Endothelial cell of umbilical vein (primary cell): ENCODE measurements at regions not wholly inside any gene's neighbourhood (a gene's known extent, or its start where the extent isn't known, plus 50 kb on each side); places are given as distances from the start of the nearest gene placed in this dataset.

Experiments
- BruUV-seq: library from RNA; stranded (reverse); fragments of 400-500 nt; replicated peaks from 2 replicates; lab custom pipeline; 2021; lab: Mats Ljungman, UMichigan
- CTCF ChIA-PET: fragments of 300-600, 350-600 bp; sonication (Branson Sonifier 250); formaldehyde crosslinking; loops from one replicate; lab custom pipeline; 2021; ENCODE audit warnings: antibody characterized with exemption, inconsistent platforms; lab: Charles Lee
- POLR2A ChIA-PET: fragments of 300-600, 350-600 bp; sonication (Branson Sonifier 250); formaldehyde crosslinking; loops from one replicate; lab custom pipeline; 2021; ENCODE audit warnings: antibody characterized with exemption, inconsistent platforms; lab: Charles Lee
- DNase-seq: peaks from one replicate; pipeline ENCODE4 v3.0.0-alpha.2; 2011; ENCODE audit warnings: low read depth, low spot score
- FAIRE-seq: peaks from 2 replicates; lab custom pipeline; 2011; peaks lifted over from hg19 to GRCh38; lab: Jason Lieb, UNC
- H2AFZ ChIP-seq: 2 replicates; pipeline ENCODE4 v1.6.0; 2012; ENCODE audit warnings: low read depth, low read length, control low read depth, inconsistent platforms
- H3K27ac ChIP-seq: 2 replicates; pipeline ENCODE4 v1.5.1; 2011; ENCODE audit warnings: low read depth, mild to moderate bottlenecking, control low read depth, low read length, moderate library complexity; ENCODE audit not compliant: insufficient read depth
- H3K27me3 ChIP-seq, 2 experiments: 2 replicates each; pipeline versions ENCODE4 v1.6.0 to v1.6.1; 2011; ENCODE audit warnings: low read length in 2 of 2, mixed read lengths in 1 of 2; ENCODE audit not compliant: control insufficient read depth in 2 of 2, insufficient read depth in 2 of 2
- H3K36me3 ChIP-seq, 2 experiments: 2 replicates in 1 of 2; 3 replicates in 1 of 2; pipeline ENCODE4 v1.5.1; 2011; ENCODE audit warnings: low read length in 2 of 2, mild to moderate bottlenecking in 1 of 2, moderate library complexity in 1 of 2; ENCODE audit not compliant: control insufficient read depth in 2 of 2, insufficient read depth in 2 of 2; ENCODE audit errors: extremely low read depth in 1 of 2
- H3K4me1 ChIP-seq: 3 replicates; pipeline ENCODE4 v1.5.1; 2011; ENCODE audit warnings: mild to moderate bottlenecking, low read length; ENCODE audit not compliant: control insufficient read depth, insufficient read depth; ENCODE audit errors: extremely low read depth
- H3K4me2 ChIP-seq: 2 replicates; pipeline ENCODE4 v1.6.1; 2011; ENCODE audit warnings: low read length, control low read depth, mixed read lengths; ENCODE audit not compliant: insufficient read depth
- H3K4me3 ChIP-seq, 3 experiments: fragments of 200-600 bp in 1 of 3; sonication (generic), shearing (Covaris generic) in 1 of 3; replicated peaks in 1 of 3; 2 replicates each; pipeline ENCODE4 v1.5.1; 2011 to 2016; ENCODE audit warnings: control low read depth in 3 of 3, low read length in 3 of 3, mild to moderate bottlenecking in 2 of 3, inconsistent platforms in 1 of 3, low read depth in 1 of 3, moderate library complexity in 1 of 3; ENCODE audit not compliant: insufficient read depth in 1 of 3
- H3K79me2 ChIP-seq: 2 replicates; pipeline ENCODE4 v1.6.0; 2012; ENCODE audit warnings: low read length, inconsistent platforms; ENCODE audit not compliant: control insufficient read depth, insufficient read depth
- H3K9ac ChIP-seq: replicated peaks from 2 replicates; pipeline ENCODE3; 2011; ENCODE audit warnings: low read length, control low read depth; ENCODE audit not compliant: insufficient read depth; ENCODE audit errors: extremely low read depth
- H3K9me1 ChIP-seq: replicated peaks from 3 replicates; pipeline ENCODE4 v1.6.0; 2011; ENCODE audit warnings: mild to moderate bottlenecking, low read length; ENCODE audit not compliant: control insufficient read depth, insufficient read depth; ENCODE audit errors: extremely low read depth
- H3K9me3 ChIP-seq: replicated peaks from 2 replicates; pipeline ENCODE4 v1.5.1; 2012; ENCODE audit warnings: low read length, inconsistent platforms; ENCODE audit not compliant: control insufficient read depth, insufficient read depth
- H4K20me1 ChIP-seq: replicated peaks from 2 replicates; pipeline ENCODE3; 2011; ENCODE audit warnings: mild to moderate bottlenecking, low read length; ENCODE audit not compliant: control insufficient read depth, insufficient read depth; ENCODE audit errors: extremely low read depth
- CTCF ChIP-seq, 2 donors: IDR thresholded peaks; 1 replicate in 1 of 2; 2 replicates in 1 of 2; pipeline ENCODE4 v1.5.1; 2011; ENCODE audit warnings: low read length in 2 of 2, mild to moderate bottlenecking in 2 of 2, moderate library complexity in 2 of 2, control low read depth in 1 of 2, inconsistent platforms in 1 of 2, low read depth in 1 of 2; ENCODE audit not compliant: insufficient read depth in 1 of 2; ENCODE audit errors: extremely low read depth in 1 of 2
- FOS ChIP-seq: IDR thresholded peaks from 2 replicates; pipeline ENCODE4 v1.6.1; 2011; ENCODE audit warnings: mild to moderate bottlenecking, low read length, moderate library complexity, borderline replicate concordance; ENCODE audit not compliant: insufficient read depth
- GATA2 ChIP-seq: IDR thresholded peaks from 2 replicates; pipeline ENCODE4 v1.7.0; 2011; ENCODE audit warnings: low read depth, mild to moderate bottlenecking, moderate library complexity, mixed read lengths, low read length; ENCODE audit not compliant: insufficient read length, insufficient read depth
- JUN ChIP-seq: IDR thresholded peaks from 2 replicates; pipeline ENCODE4 v1.6.1; 2011; ENCODE audit warnings: borderline replicate concordance, low read depth; ENCODE audit not compliant: insufficient read length, insufficient read depth
- MAX ChIP-seq: IDR thresholded peaks from 2 replicates; pipeline ENCODE4 v1.6.1; 2011; ENCODE audit not compliant: insufficient read depth, insufficient read length
- POLR2A ChIP-seq: IDR thresholded peaks from 2 replicates; pipeline ENCODE4 v1.6.1; 2012; ENCODE audit warnings: low read depth, mild to moderate bottlenecking, control low read depth, low read length
- dilution Hi-C: fragments of 300-500 bp; cut with MboI; formaldehyde crosslinking; loops from one replicate; pipeline ENCODE4 v1.15.0; 2019; ENCODE audit warnings: low sequenced_read_pairs; ENCODE audit not compliant: extremely low pct_ligation_motif_present
- intact Hi-C: fragments of 100-400 bp; cut with micrococcal nuclease; formaldehyde crosslinking; loops from one replicate; pipeline ENCODE4 v1.10.0; 2022

GRCh38 chr7:33807155-33807530 is 98.2 kb upstream of the BMPER start:
- TF ChIP-seq CTCF (IDR thresholded peaks at IDR 0.05; ENCODE audit: extremely low read depth in 1 of 2, insufficient read depth in 1 of 2, low read depth in 1 of 2, low read length in 2 of 2) = no peak
- TF ChIP-seq POLR2A = no peak
- no peak for TF ChIP-seq JUN
- Histone ChIP-seq H3K9me1 (no peaks in the 10 kb centered on the region), H3K9ac (no peak overlapping the region), H2AFZ (no peak overlapping the region), H3K4me1 (peaks cover 27% of the 10 kb centered on the region), H3K27me3 (no peaks in the 10 kb centered on the region), H3K79me2 (no peaks in the 10 kb centered on the region), H3K4me3 (no peak overlapping the region), H3K9me3 (no peaks in the 10 kb centered on the region), H3K27ac (peak overlapping the region; percentile 81), H3K4me2 (no peak overlapping the region), H4K20me1 (no peaks in the 10 kb centered on the region), H3K36me3 (no peaks in the 10 kb centered on the region)
- ChIA-PET CTCF (interaction anchor here (1.3 to 2.5 kb wide), 5 partner anchors 10 to 564 kb away, joined by 4 to 9 read pairs (median 8); no protein-coding TSS in a partner anchor), POLR2A (no interaction called here)
- no TSS peak for BruUV-seq
- DNase-seq (no peak), FAIRE-seq (no peak)
- dilution Hi-C loops = no loop called here
- intact Hi-C loops = loop anchor here (5.0 to 10.0 kb wide), 2 partner anchors 382 to 565 kb away; no protein-coding TSS in a partner anchor

GRCh38 chr7:33807779-33808482 is 97.4 kb upstream of the BMPER start:
- Histone ChIP-seq H3K4me2 (peak overlapping the region; percentile 83), H3K9ac (peak overlapping the region; percentile 67), H3K9me3 (no peaks in the 10 kb centered on the region), H3K9me1 (no peaks in the 10 kb centered on the region), H2AFZ (peak overlapping the region; percentile 60), H3K4me1 (peaks cover 27% of the 10 kb centered on the region), H3K36me3 (no peaks in the 10 kb centered on the region), H4K20me1 (no peaks in the 10 kb centered on the region), H3K27me3 (no peaks in the 10 kb centered on the region), H3K79me2 (no peaks in the 10 kb centered on the region), H3K27ac (peak overlapping the region; percentile 81), H3K4me3 (no peak overlapping the region)
- dilution Hi-C loops (no loop called here), intact Hi-C loops (loop anchor here (2.0 to 10.0 kb wide), 4 partner anchors 43 to 566 kb away; no protein-coding TSS in a partner anchor)
- FAIRE-seq = peak; percentile 85
- CTCF ChIA-PET = interaction anchor here (0.7 to 2.5 kb wide), 32 partner anchors 9 to 565 kb away, joined by 3 to 12 read pairs (median 4); no protein-coding TSS in a partner anchor
- POLR2A ChIA-PET = no interaction called here
- TF ChIP-seq FOS (peak; percentile 53), MAX (no peak), GATA2 (peak; percentile 57), JUN (peak; percentile 80), CTCF (IDR thresholded peaks at IDR 0.05; ENCODE audit: extremely low read depth in 1 of 2, insufficient read depth in 1 of 2, low read depth in 1 of 2, low read length in 2 of 2) (peak; percentile 62 to 66)
- DNase-seq = peak; percentile 91
- TSS peak; percentile 96 for BruUV-seq
